ENCODE measurements at regions not wholly inside any gene's neighbourhood (a gene's known extent, or its start where the extent isn't known, plus 50 kb on each side); places are given as distances from the start of the nearest gene placed in this dataset.

DNA sequence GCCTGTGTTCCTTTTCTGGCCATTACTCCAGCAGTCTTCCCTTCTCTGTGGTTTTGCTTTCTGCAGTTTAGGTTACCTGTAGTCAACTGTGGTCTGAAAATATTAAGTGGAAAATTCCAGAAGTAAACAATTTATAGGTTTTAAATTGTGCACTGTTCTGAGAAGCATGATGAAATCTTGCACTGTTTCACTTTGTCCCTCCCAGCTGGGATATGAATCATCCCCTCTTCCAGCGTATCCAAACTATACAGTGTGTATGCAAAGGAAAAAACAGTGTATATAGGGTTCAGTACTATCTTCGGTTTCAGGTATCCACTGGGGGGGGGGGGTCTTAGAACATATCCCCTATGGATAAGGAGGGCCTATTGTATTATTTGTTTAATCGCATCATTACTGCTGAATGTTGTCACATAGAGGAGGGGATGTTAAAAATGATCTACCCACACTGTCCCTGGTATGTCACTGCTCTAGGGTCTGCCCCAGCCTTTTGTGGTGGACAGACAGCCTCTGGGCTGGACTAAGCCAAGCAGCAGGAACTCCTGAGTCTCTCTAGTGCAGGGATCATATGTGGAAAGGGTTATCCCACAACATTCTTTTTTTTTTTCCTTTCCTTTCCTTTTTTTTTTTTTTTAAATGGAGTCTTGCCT is 109.1 kb upstream of the MAX start:
- no peaks in the 10 kb centered on the region for H3K27me3 Mint-ChIP-seq (ENCODE audit: insufficient read depth, unreplicated experiment)
- H3K4me3 Mint-ChIP-seq (ENCODE audit: unreplicated experiment): peak overlapping the region; percentile 9
- peak; percentile 80 for DNase-seq (ENCODE audit: unreplicated experiment)
- ChIA-PET CTCF (interaction anchor here (0.6 to 1.2 kb wide), 4 partner anchors 12 to 1177 kb away, joined by 3 to 4 read pairs (median 4); no protein-coding TSS in a partner anchor), POLR2A (interaction anchor here (0.6 to 1.0 kb wide), 4 partner anchors 26 to 869 kb away, joined by 3 to 4 read pairs (median 3); no protein-coding TSS in a partner anchor)
- H3K4me1 Mint-ChIP-seq (ENCODE audit: insufficient read depth, unreplicated experiment): peaks cover 17% of the 10 kb centered on the region
- intact Hi-C loops (cut with micrococcal nuclease): no loop called here
- BruUV-seq (replicated peaks): no TSS peak
- no peaks in the 10 kb centered on the region for H3K36me3 Mint-ChIP-seq (ENCODE audit: insufficient read depth, unreplicated experiment)
- peak overlapping the region; percentile 81 for H3K27ac Mint-ChIP-seq (ENCODE audit: low read depth, unreplicated experiment)
- TF ChIP-seq, protein P1, sequence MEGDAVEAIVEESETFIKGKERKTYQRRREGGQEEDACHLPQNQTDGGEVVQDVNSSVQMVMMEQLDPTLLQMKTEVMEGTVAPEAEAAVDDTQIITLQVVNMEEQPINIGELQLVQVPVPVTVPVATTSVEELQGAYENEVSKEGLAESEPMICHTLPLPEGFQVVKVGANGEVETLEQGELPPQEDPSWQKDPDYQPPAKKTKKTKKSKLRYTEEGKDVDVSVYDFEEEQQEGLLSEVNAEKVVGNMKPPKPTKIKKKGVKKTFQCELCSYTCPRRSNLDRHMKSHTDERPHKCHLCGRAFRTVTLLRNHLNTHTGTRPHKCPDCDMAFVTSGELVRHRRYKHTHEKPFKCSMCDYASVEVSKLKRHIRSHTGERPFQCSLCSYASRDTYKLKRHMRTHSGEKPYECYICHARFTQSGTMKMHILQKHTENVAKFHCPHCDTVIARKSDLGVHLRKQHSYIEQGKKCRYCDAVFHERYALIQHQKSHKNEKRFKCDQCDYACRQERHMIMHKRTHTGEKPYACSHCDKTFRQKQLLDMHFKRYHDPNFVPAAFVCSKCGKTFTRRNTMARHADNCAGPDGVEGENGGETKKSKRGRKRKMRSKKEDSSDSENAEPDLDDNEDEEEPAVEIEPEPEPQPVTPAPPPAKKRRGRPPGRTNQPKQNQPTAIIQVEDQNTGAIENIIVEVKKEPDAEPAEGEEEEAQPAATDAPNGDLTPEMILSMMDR (IDR thresholded peaks at IDR 0.05; ENCODE audit: unreplicated experiment): no peak
- no peaks in the 10 kb centered on the region for H3K9me3 Mint-ChIP-seq (ENCODE audit: unreplicated experiment)

GRCh38 chr14:65213316-65213715 is 111.0 kb upstream of the MAX start:
- Mint-ChIP-seq H3K27me3 (ENCODE audit: insufficient read depth, unreplicated experiment) (no peaks in the 10 kb centered on the region), H3K4me1 (ENCODE audit: insufficient read depth, unreplicated experiment) (peaks cover 15% of the 10 kb centered on the region), H3K4me3 (ENCODE audit: unreplicated experiment) (no peak overlapping the region), H3K27ac (ENCODE audit: low read depth, unreplicated experiment) (no peak overlapping the region), H3K36me3 (ENCODE audit: insufficient read depth, unreplicated experiment) (no peaks in the 10 kb centered on the region), H3K9me3 (ENCODE audit: unreplicated experiment) (no peaks in the 10 kb centered on the region)
- CTCF ChIA-PET: interaction anchor here (0.7 kb wide), 1 partner anchor 9 kb away, joined by 4 read pairs; no protein-coding TSS in a partner anchor
- no peak for DNase-seq (ENCODE audit: unreplicated experiment)
- intact Hi-C loops (cut with micrococcal nuclease): no loop called here
- no TSS peak for BruUV-seq (replicated peaks)
- POLR2A ChIA-PET: no interaction called here
- TF ChIP-seq, protein P1 (IDR thresholded peaks at IDR 0.05; ENCODE audit: unreplicated experiment): no peak

DNA sequence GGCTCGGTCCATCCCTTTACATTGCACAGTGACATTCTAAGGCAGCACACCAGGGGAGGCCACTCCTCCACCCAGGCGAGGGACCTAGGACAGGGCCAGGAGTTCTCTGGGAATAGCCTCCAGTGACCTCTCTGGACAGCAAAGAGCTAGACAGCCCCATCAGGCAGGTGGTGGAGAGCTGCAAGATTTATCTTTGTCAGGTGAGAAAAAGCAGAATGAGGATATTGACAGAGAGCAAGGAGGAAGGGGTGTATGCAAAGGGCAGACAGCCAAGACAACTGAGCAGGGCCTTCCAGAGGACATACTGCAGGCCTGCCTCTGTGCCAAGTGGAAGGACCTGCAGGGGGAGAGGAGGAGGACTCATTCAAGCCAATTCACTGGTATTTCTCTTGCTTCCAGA is 112.4 kb upstream of the MAX start:
- CTCF ChIA-PET: interaction anchor here (0.6 to 1.6 kb wide), 2 partner anchors 62 to 610 kb away, joined by 3 to 5 read pairs; no protein-coding TSS in a partner anchor
- Mint-ChIP-seq H3K9me3 (ENCODE audit: unreplicated experiment) (no peaks in the 10 kb centered on the region), H3K4me3 (ENCODE audit: unreplicated experiment) (no peak overlapping the region), H3K27ac (ENCODE audit: low read depth, unreplicated experiment) (no peak overlapping the region), H3K27me3 (ENCODE audit: insufficient read depth, unreplicated experiment) (no peaks in the 10 kb centered on the region), H3K36me3 (ENCODE audit: insufficient read depth, unreplicated experiment) (no peaks in the 10 kb centered on the region), H3K4me1 (ENCODE audit: insufficient read depth, unreplicated experiment) (peaks cover 15% of the 10 kb centered on the region)
- no TSS peak for BruUV-seq (replicated peaks)
- intact Hi-C loops (cut with micrococcal nuclease): no loop called here
- no peak for DNase-seq (ENCODE audit: unreplicated experiment)
- TF ChIP-seq, protein P1 (IDR thresholded peaks at IDR 0.05; ENCODE audit: unreplicated experiment): no peak
- POLR2A ChIA-PET: no interaction called here

DNA sequence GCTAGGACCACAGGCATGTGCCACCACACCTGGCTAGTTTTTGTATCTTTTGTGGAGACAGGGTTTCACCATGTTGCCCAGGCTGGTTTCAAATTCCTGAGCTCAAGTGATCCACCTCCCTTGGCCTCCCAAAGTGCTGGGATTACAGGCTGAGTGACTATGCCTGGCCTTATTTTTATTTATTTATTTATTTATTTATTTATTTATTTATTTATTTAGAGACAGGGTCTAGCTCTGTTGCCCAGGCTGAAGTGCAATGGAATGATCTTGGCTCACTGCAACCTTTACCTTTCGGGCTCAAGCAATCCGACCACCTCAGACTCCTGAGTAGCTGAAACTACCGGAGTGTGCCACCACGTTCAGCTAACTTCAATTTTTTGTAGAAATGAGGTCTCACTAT is 117.0 kb upstream of the MAX start:
- no TSS peak for BruUV-seq (replicated peaks)
- H3K36me3 Mint-ChIP-seq (ENCODE audit: insufficient read depth, unreplicated experiment): no peaks in the 10 kb centered on the region
- no peak for DNase-seq (ENCODE audit: unreplicated experiment)
- no peak overlapping the region for H3K4me3 Mint-ChIP-seq (ENCODE audit: unreplicated experiment)
- H3K27me3 Mint-ChIP-seq (ENCODE audit: insufficient read depth, unreplicated experiment): no peaks in the 10 kb centered on the region
- TF ChIP-seq, protein P1 (IDR thresholded peaks at IDR 0.05; ENCODE audit: unreplicated experiment): no peak
- intact Hi-C loops (cut with micrococcal nuclease): no loop called here
- H3K27ac Mint-ChIP-seq (ENCODE audit: low read depth, unreplicated experiment): no peak overlapping the region
- ChIA-PET POLR2A (interaction anchor here (0.7 to 1.1 kb wide), 3 partner anchors 8 to 1220 kb away, joined by 3 to 4 read pairs (median 3); no protein-coding TSS in a partner anchor), CTCF (interaction anchor here (0.6 to 1.8 kb wide), 4 partner anchors 35 to 604 kb away, joined by 3 to 4 read pairs (median 4); no protein-coding TSS in a partner anchor)
- no peaks in the 10 kb centered on the region for H3K9me3 Mint-ChIP-seq (ENCODE audit: unreplicated experiment)
- H3K4me1 Mint-ChIP-seq (ENCODE audit: insufficient read depth, unreplicated experiment): peaks cover 6% of the 10 kb centered on the region

All from MCF 10A (cell line).